HepG2 (cell line): ENCODE measurements at regions not wholly inside any gene's neighbourhood (a gene's known extent, or its start where the extent isn't known, plus 50 kb on each side); places are given as distances from the start of the nearest gene placed in this dataset.

ENCODE experiments used
- CTCF ChIP-seq: sonication (generic); formaldehyde crosslinking; IDR thresholded peaks from 2 replicates; pipeline ENCODE4 v1.5.0; 2020; ENCODE audit warnings: mild to moderate bottlenecking, missing genetic modification reagents, moderate library complexity
- HHEX ChIP-seq: IDR thresholded peaks from 2 replicates; pipeline ENCODE4 v1.6.1; 2016; ENCODE audit warnings: control low read depth
- PBX3 ChIP-seq: sonication (generic); formaldehyde crosslinking; IDR thresholded peaks from 2 replicates; pipeline ENCODE4 v1.8.1; 2023; ENCODE audit warnings: missing genetic modification reagents, inconsistent platforms, borderline replicate concordance
- PLRG1 ChIP-seq: fragments of 450-650 bp; conservative IDR thresholded peaks from 2 replicates; pipeline ENCODE4 v1.6.1; 2016
- PRDM10 ChIP-seq: sonication (generic); formaldehyde crosslinking; IDR thresholded peaks from 2 replicates; pipeline ENCODE4 v1.4.0; 2020; ENCODE audit warnings: low read depth, missing genetic modification reagents
- PRMT3 ChIP-seq: sonication (generic); formaldehyde crosslinking; IDR thresholded peaks from 2 replicates; pipeline ENCODE4 v1.8.1; 2022; ENCODE audit warnings: low read depth, mild to moderate bottlenecking, moderate library complexity, missing genetic modification reagents, borderline replicate concordance
- SOX6 ChIP-seq, 2 experiments: fragments of 450-650 bp in 1 of 2; sonication (generic) in 1 of 2; formaldehyde crosslinking in 1 of 2; IDR thresholded peaks; 2 replicates each; pipeline versions ENCODE4 v1.4.0 to v1.6.1; 2017 to 2020; ENCODE audit warnings: antibody characterized with exemption in 1 of 2, mild to moderate bottlenecking in 1 of 2, missing genetic modification reagents in 1 of 2
- ZNF510 ChIP-seq: sonication (generic); formaldehyde crosslinking; IDR thresholded peaks from 2 replicates; pipeline ENCODE4 v1.4.0; 2020; ENCODE audit warnings: low read depth, mild to moderate bottlenecking, missing genetic modification reagents
- ZNF543 ChIP-seq: sonication (generic); formaldehyde crosslinking; IDR thresholded peaks from 2 replicates; pipeline ENCODE4 v1.4.0; 2020; ENCODE audit warnings: mild to moderate bottlenecking, missing genetic modification reagents
- ZNF646 ChIP-seq: sonication (generic); formaldehyde crosslinking; IDR thresholded peaks from 2 replicates; pipeline ENCODE4 v1.9.0; 2021; ENCODE audit warnings: mild to moderate bottlenecking, missing genetic modification reagents
- ZNF678 ChIP-seq: sonication (generic); formaldehyde crosslinking; IDR thresholded peaks from 2 replicates; pipeline ENCODE4 v1.4.0; 2020; ENCODE audit warnings: mild to moderate bottlenecking, missing genetic modification reagents
- ZNF703 ChIP-seq: sonication (generic); formaldehyde crosslinking; IDR thresholded peaks from 2 replicates; pipeline ENCODE4 v1.5.1; 2020; ENCODE audit warnings: missing genetic modification reagents, mild to moderate bottlenecking, moderate library complexity, borderline replicate concordance

GRCh38 chr7:35416568-35416967 is 162.7 kb upstream of the TBX20 start (continued):
- no peak for TF ChIP-seq ZNF646 (CRISPR knock-in tag)
- no peak for TF ChIP-seq ZNF678 (CRISPR knock-in tag)
- TF ChIP-seq ZNF703 (CRISPR knock-in tag) = no peak
- no peak for TF ChIP-seq PLRG1
- no peak for TF ChIP-seq PRMT3 (CRISPR knock-in tag)
- TF ChIP-seq CTCF (CRISPR knock-in tag) = no peak
- TF ChIP-seq SOX6 (IDR thresholded peaks at IDR 0.05) = no peak
- TF ChIP-seq SOX6 (CRISPR knock-in tag; IDR thresholded peaks at IDR 0.05) = no peak
- no peak for TF ChIP-seq ZNF510 (CRISPR knock-in tag)
- no peak for TF ChIP-seq PRDM10
- TF ChIP-seq ZNF543 = no peak
- TF ChIP-seq PBX3 = no peak
- no peak for TF ChIP-seq HHEX
